Prostate gland (tissue), 2 donors: ENCODE measurements at regions not wholly inside any gene's neighbourhood (a gene's known extent, or its start where the extent isn't known, plus 50 kb on each side); places are given as distances from the start of the nearest gene placed in this dataset.

Source experiments
- DNase-seq: peaks from one replicate; pipeline ENCODE4 v3.0.0-alpha.2; 2019; ENCODE audit warnings: low spot score
- H3K27ac ChIP-seq, 2 donors: fragments of 200-600 bp; sonication (generic); 2 replicates each; pipeline ENCODE4 v1.5.1; 2017 to 2019
- H3K27me3 ChIP-seq: fragments of 200-600 bp; sonication (generic); replicated peaks from 2 replicates; pipeline ENCODE4 v1.5.1; 2019; ENCODE audit not compliant: insufficient read depth
- H3K36me3 ChIP-seq, 2 donors: fragments of 200-600 bp; sonication (generic); 1 replicate in 1 of 2; 2 replicates in 1 of 2; pipeline versions ENCODE4 v1.5.1 to v1.8.1; 2017 to 2019
- H3K4me1 ChIP-seq: fragments of 200-600 bp; sonication (generic); replicated peaks from 2 replicates; pipeline ENCODE4 v1.5.1; 2019
- H3K4me3 ChIP-seq, 2 donors: fragments of 200-600 bp; sonication (generic); 2 replicates each; pipeline ENCODE4 v1.5.1; 2017 to 2019
- H3K9me3 ChIP-seq: fragments of 200-600 bp; sonication (generic); 2 replicates; pipeline ENCODE4 v1.5.1; 2017
- POLR2A ChIP-seq: fragments of 450-650 bp; IDR thresholded peaks from one replicate; pipeline ENCODE4 v1.6.1; 2016; ENCODE audit warnings: antibody characterized with exemption, mild to moderate bottlenecking
- POLR2AphosphoS5 ChIP-seq: sonication (generic); formaldehyde crosslinking; IDR thresholded peaks from one replicate; pipeline ENCODE4 v1.6.1; 2017; ENCODE audit warnings: antibody characterized with exemption
- WGBS: methylation state at CpG from one replicate; pipeline ENCODE4 v1.1.5; 2018; 5-methylcytosine and 5-hydroxymethylcytosine counted together
- intact Hi-C: fragments of 100-400 bp; cut with DNase I; formaldehyde crosslinking; loops from one replicate; pipeline ENCODE4 v1.14.2; 2022
- TF ChIP-seq, protein P1 (sequence below), 4 experiments: fragments of 200-600 bp in 2 of 4; fragments of 450-650 bp in 2 of 4; sonication (generic) in 2 of 4; IDR thresholded peaks; 1 replicate in 3 of 4; 2 replicates in 1 of 4; pipeline ENCODE4 v1.5.1; 2016 to 2019; ENCODE audit warnings: antibody characterized with exemption in 4 of 4, mild to moderate bottlenecking in 2 of 4, moderate library complexity in 2 of 4

DNA sequence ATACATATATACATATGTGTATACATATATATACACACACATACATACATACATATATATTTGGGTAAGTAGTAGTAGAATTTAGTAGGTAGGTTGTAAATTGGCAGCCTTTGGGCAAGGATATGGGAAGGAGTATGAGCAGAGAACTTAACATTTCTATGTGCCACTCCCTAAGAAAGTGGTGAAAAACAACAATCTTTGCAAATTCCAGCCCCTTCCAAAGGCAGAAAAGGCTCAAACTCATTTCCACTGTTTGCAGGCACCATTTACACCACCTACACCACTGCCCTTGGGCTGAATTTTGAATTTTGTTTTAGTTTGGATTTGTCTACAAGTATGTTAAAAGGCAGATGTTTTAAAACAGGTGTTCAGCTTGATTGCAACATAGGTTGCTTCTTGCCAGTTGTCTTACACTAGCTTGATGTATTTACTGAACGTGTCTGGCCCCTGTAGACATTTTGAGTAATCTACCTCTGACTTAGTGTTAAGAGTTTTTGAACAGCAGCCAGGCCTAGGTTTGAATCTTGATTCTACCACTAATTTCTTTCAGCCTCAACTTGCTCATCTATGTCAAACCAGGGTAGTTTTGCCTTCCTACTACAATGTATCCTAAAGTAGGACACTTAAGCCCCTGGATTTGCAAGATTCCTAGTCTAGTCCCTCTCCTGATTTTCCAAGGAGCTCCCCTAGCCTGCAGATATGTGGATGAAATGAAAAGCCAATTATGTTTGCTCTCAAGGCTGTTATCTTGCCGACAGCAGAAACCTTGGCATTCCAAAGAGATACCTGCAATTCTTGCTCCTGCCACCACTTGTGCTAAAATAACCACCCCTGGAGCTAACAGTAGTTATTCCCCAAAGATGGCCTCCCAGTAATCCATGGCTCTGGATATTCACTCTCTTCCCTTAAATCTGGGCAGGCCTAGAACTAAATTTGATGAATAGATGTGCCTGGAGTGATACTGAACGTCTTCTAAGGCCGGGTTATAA is 156.2 kb upstream of the SLC44A1 start:
- DNase-seq: no peak
- 48% methylated on average over 4 of the region's 4 CpGs for WGBS
- no peak for TF ChIP-seq POLR2A
- TF ChIP-seq POLR2AphosphoS5: no peak
- TF ChIP-seq, protein P1, sequence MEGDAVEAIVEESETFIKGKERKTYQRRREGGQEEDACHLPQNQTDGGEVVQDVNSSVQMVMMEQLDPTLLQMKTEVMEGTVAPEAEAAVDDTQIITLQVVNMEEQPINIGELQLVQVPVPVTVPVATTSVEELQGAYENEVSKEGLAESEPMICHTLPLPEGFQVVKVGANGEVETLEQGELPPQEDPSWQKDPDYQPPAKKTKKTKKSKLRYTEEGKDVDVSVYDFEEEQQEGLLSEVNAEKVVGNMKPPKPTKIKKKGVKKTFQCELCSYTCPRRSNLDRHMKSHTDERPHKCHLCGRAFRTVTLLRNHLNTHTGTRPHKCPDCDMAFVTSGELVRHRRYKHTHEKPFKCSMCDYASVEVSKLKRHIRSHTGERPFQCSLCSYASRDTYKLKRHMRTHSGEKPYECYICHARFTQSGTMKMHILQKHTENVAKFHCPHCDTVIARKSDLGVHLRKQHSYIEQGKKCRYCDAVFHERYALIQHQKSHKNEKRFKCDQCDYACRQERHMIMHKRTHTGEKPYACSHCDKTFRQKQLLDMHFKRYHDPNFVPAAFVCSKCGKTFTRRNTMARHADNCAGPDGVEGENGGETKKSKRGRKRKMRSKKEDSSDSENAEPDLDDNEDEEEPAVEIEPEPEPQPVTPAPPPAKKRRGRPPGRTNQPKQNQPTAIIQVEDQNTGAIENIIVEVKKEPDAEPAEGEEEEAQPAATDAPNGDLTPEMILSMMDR (IDR thresholded peaks at IDR 0.05): no peak

GRCh38 chr9:105089874-105090273 is 154.6 kb upstream of the SLC44A1 start:
- no peak for DNase-seq
- Histone ChIP-seq H3K27me3 (no peaks in the 10 kb centered on the region), H3K27ac (no peak overlapping the region), H3K36me3 (no peaks in the 10 kb centered on the region), H3K4me3 (no peak overlapping the region), H3K9me3 (no peaks in the 10 kb centered on the region), H3K4me1 (no peaks in the 10 kb centered on the region)
- TF ChIP-seq, protein P1 (IDR thresholded peaks at IDR 0.05): no peak
- TF ChIP-seq POLR2AphosphoS5 (no peak), POLR2A (no peak)
- intact Hi-C loops: no loop called here
- WGBS: 86% methylated on average over 5 of the region's 5 CpGs

More for the DNA sequence above, 156.2 kb upstream of the SLC44A1 start:
- Histone ChIP-seq H3K9me3 (no peaks in the 10 kb centered on the region), H3K4me1 (no peaks in the 10 kb centered on the region), H3K27me3 (no peaks in the 10 kb centered on the region), H3K27ac (no peak overlapping the region), H3K4me3 (no peak overlapping the region), H3K36me3 (no peaks in the 10 kb centered on the region)
- intact Hi-C loops: no loop called here

DNA sequence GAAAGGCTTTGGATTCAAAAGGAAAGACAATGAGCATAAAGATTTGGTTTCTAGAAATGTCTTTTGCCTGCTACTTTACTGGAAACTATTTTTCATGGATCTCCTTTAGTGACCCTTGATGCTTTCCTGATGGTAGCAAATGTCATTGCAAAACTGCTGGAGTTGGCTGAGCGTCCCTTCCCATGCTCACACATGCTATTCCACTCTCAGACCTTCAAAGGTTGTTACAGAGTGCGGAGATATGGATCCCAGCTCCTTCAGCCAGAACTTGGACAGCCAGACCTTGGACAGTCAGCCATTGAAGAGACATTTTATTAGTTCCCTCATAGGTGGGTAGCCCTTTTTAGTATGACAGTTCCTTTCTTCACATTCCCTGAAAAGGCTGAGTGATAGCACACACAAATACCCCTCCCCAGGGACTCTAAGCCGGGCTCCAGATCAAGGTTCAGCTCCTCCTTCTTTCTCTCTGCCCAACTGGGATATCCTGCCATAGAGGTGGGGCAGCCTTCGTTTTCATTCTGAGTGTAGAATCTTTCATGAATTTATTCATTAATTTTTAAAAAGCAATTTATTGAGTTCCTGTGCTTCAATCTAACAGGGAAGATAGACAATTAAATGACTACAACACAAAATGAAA is 153.3 kb upstream of the SLC44A1 start:
- Histone ChIP-seq H3K36me3 (no peaks in the 10 kb centered on the region), H3K9me3 (no peaks in the 10 kb centered on the region), H3K4me1 (no peaks in the 10 kb centered on the region), H3K27ac (no peak overlapping the region), H3K27me3 (no peaks in the 10 kb centered on the region), H3K4me3 (no peak overlapping the region)
- intact Hi-C loops: no loop called here
- WGBS: 75% methylated on average over 4 of the region's 4 CpGs
- TF ChIP-seq POLR2A (no peak), POLR2AphosphoS5 (no peak)
- TF ChIP-seq, protein P1 (IDR thresholded peaks at IDR 0.05): no peak
- DNase-seq: no peak

- H3K27ac ChIP-seq: no peak overlapping the region
- WGBS: 19% methylated on average over 1 of the region's 1 CpG
Measured at GRCh38 chr9:105093685-105094084, 150.8 kb upstream of the SLC44A1 start.

More at GRCh38 chr9:105093685-105094084, 150.8 kb upstream of the SLC44A1 start:
- TF ChIP-seq POLR2AphosphoS5 (no peak), POLR2A (no peak)
- TF ChIP-seq, protein P1 (IDR thresholded peaks at IDR 0.05): no peak
- no peak for DNase-seq
- no peaks in the 10 kb centered on the region for H3K4me1 ChIP-seq
- no peak overlapping the region for H3K4me3 ChIP-seq
- H3K9me3 ChIP-seq: no peaks in the 10 kb centered on the region
- H3K36me3 ChIP-seq: no peaks in the 10 kb centered on the region
- intact Hi-C loops: no loop called here
- H3K27me3 ChIP-seq: no peaks in the 10 kb centered on the region
